ENCODE measurements at regions not wholly inside any gene's neighbourhood (a gene's known extent, or its start where the extent isn't known, plus 50 kb on each side); places are given as distances from the start of the nearest gene placed in this dataset.
"Not testable (repeated sequence)": the region's sequence is repeated elsewhere in the genome, so short reads cannot be mapped to it uniquely, and the experiment has no call there.

DNA sequence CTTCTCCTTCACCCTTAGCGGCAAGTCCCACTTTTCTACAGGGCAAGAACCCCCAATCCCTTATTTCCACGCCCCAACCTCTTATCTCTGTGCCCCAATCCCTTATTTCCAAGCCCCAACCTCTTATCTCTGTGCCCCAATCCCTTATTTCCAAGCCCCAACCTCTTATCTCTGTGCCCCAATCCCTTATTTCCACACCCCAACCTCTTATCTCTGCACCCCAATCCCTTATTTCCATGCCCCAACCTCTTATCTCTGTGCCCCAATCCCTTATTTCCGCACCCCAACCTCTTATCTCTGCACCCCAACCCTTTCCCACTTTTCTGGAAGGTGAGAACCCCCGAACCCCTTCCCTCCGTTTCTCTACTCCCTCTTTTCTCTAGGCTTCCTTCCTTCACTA, 116.1 kb upstream of the GJE1 start:
- in situ Hi-C loops (cut with HindIII; ENCODE audit: low sequenced_read_pairs), result not testable (repeated sequence)

DNA sequence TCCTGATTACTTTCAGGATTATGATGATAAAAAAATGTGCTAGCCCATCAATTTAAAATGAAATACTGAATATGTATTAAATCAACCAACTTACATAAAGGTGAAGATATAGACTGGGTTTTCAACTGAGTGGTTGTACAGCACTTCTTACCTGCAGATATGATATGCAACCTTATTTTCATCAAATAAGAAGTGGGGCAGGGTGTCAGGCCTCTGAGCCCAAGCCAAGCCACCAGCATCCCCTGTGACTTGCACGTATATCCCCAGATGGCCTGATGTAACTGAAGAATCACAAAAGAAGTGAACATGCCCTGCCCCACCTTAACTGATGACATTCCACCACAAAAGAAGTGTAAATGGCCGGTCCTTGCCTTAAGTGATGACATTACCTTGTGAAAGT, 117.3 kb upstream of the GJE1 start:
- in situ Hi-C loops (cut with HindIII; ENCODE audit: low sequenced_read_pairs), result not testable (repeated sequence)

DNA sequence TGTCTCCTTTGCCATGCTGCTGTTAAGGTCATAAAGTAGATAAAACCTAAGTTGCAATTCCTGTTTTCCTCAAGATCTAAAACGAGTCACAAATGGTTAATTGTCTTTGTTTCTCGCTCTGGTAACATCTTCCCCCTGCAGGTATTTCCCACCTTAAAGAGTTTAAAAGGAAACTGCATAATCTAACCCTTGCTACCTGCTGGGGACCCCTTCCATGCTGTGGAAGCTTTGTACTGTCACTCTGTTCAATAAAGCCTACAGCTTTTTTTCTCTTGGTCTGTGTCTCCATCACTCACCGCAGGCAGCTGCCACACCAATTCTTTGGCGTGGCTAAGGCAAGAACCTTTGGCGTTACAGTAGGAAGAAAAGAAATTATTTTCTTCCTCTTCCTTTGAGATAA, 117.7 kb upstream of the GJE1 start:
- in situ Hi-C loops (cut with HindIII; ENCODE audit: low sequenced_read_pairs), result no loop called here

DNA sequence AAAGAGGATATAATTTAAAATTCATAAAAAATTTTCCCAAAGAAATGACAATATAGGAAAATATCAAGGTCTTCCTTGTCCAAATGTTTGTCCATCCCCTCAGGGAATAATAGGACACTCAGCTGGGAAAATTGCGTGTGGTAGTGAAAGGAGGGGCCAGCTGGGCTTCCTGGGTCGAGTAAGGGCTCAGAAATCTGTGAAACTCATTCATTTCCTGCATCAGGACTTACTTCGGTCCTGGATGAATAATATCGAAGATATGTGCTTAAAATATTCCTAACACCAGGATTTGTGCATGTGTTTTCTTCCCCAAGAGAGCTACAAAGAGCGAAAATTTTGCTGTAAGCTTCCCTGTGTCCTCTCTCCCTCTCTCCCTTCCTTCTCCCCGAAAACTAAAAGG, 118.2 kb upstream of the GJE1 start:
- in situ Hi-C loops (cut with HindIII; ENCODE audit: low sequenced_read_pairs), result no loop called here

DNA sequence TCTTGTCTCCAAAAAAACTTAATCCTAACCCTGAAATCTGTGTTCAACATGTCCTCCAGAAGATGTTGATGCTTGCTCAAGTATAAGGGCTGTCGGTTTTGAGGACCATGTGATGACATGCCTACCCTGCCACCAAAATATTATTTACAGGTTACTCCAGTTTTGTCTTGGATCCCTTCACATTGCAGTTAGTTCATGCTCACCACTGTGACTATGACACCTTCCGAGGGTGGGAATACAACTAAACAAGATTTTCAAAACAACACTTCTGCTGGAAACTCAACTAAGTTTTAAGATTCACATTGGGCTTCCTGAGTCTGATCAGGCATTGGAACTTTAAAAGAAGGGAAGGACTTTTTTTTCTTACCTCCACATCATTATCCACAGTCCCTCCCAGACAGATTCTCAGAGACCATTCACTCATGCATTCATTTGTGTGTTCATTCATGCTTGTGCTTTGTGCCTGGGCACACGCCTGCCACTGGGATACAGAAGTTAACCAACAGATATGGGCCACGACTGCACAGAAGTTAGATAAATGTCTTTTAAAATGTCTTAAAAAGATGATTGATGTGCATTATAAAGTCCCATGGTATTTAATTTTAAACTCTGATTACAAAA, 118.7 kb upstream of the GJE1 start:
- in situ Hi-C loops (cut with HindIII; ENCODE audit: low sequenced_read_pairs), result no loop called here

DNA sequence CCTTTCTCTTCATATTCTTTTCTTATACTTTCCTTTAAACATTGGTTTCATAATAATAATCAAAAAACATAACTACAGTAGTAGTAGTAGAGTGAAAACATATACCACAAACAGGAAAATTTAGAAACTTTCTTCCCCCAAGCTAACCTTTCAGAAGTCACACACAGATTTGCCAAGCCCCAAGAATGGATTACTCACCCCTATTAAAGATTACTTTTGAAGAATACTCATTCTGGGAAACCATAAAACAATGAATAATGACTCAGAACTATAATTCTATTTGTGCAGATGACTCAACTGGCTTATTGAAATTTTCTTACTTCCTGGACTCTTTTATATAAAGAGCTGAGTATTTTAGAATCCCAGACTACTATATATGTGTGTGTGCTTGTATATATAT, 119.4 kb upstream of the GJE1 start:
- in situ Hi-C loops (cut with HindIII; ENCODE audit: low sequenced_read_pairs), result no loop called here

DNA sequence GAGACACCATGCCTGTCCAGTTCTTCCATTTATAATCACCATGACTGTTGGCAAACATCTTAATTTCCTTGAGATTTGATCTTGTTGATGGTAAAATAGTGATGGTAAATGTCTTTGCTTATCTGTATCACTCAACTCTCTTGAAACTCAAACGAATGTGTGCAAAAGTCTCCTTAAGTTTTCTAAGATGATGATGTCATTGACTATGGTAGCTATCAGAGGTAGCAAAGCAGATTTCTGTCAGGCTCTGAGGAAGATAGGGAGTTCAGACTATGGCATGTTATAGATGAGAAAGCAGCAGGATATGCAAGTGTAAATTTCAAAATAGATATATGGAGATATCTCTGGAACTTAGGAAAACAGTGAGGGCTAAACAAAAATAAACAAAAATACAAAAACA, 121.0 kb upstream of the GJE1 start:
- in situ Hi-C loops (cut with HindIII; ENCODE audit: low sequenced_read_pairs), result no loop called here

DNA sequence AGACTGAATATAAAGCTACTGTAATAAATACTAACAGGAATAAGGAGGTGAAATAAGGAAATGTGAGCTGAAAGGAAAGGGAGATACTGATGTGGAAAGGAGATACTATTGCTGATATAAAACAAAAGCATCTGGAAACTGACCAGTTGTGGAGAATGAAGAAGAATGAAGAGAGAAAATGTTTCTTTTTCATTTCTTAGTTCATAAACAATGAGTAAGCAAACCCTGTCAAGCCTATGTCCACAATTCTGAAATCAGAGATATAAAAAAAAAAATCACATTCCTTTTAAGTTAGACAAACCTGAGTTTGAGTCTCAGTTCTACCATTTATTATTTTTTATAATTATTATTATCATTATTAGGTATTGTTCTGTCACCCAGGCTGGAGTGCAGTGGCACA, 121.6 kb upstream of the GJE1 start:
- in situ Hi-C loops (cut with HindIII; ENCODE audit: low sequenced_read_pairs), result no loop called here

DNA sequence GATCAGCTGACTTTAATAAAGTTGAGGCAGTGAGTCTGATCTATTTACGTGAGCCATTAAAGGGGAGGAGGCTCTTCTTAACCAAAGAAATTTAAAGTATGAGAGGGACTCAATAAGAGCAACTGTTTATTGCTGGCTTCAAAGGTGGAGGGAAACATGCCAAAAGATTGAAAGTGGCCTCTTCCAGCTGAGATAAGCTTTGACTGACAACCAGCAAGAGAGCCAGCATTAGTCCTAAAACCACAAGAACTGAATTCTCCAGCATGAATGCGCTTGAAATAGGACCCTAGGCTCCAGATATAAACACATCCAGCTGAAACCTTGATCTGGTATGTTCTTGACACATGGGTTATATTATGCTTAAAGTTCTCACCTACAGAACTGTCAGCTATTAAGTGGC, 123.1 kb upstream of the GJE1 start:
- in situ Hi-C loops (cut with HindIII; ENCODE audit: low sequenced_read_pairs), result no loop called here

DNA sequence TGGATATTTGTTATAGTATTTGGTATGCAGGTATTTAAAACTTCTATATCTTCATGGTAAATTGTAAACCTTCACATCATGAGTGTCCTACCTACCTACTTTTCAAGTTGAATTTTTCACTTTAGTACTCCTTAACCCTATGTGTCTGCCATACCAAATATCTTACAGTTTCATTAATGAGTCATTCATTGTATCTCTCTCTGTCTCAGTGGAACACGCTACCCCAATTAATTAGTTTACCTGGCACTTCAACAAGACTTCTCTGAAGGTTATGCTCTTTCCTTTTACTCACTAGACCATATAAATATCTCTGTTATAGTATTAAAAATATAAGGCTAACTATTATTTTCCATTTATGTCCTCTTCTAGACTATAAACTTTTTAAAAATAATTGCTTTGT, 123.9 kb upstream of the GJE1 start:
- in situ Hi-C loops (cut with HindIII; ENCODE audit: low sequenced_read_pairs), result no loop called here

DNA sequence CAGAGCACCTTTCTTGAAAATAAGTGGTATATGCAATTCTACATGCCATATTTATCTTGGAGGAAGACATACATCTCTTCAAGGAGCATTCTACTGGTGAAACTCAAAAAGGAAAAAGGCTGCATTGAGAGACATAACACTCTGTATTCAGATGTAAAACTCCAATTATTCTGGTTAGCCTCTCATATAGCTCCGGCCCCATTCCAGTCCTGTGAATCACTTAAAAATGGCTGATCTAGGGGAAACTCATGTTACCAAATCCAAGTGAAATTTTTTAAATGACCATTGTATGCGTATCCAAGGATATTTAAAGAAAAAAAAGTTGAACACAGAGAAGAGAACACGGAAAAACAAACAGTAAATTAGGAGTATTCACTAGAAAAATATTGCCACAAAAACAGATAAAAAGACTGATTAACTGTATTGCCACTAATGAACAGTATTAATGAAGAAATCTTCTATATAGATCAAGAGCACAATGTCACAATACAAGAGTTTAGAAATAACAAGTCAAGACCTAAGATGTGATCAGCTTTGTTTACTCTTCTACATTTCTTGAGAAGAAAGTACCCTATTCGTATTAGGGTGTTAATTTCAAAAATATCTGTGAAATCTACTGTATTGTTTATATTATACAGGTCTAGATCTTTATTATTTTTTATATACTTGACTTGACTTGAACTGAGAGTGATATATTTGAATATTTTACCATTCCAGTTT, 124.5 kb upstream of the GJE1 start:
- in situ Hi-C loops (cut with HindIII; ENCODE audit: low sequenced_read_pairs), result no loop called here

DNA sequence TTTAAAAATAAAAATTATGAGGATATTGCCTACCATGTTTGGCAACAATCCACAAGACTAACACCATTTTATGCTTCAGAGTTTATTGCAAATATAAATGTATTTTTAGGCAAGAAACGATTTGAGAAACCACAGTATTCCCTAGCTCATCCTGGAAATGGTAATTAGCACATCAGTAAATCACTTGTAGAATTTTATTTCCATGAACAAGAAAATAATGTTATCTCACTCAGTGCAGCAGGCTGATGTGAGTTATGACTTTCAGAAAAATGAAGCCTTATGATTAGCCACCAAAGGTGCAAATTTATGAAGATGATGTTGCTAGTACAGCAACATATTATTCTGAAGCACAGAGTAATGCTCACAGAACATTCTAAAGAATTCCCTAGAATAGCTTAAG, 127.7 kb upstream of the GJE1 start:
- in situ Hi-C loops (cut with HindIII; ENCODE audit: low sequenced_read_pairs), result no loop called here

DNA sequence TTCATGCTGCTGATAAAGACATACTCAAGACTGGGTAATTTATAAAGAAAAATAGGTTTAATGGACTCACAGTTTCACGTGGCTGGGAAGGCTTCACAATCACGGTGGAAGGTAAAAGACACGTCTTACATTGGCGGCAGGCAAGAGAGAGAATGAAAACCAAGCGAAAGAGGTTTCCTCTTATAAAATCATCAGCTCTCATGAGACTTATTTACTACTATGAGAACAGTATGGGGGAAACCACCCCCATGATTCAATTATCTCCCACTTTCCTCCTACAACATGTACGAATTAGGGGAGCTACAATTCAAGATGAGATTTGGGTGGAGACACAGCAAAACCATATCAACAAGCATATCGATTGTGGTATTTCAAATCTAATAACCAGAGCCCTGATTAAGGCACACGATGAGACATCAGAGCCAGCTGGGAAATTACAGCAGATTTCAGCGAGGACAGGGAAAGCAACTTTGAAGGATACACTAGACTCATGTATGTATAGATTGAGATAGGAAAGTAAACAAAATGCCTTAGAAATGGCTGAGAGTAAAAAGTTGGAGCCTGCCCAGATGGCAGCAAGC, 129.8 kb upstream of the GJE1 start:
- in situ Hi-C loops (cut with HindIII; ENCODE audit: low sequenced_read_pairs), result no loop called here

DNA sequence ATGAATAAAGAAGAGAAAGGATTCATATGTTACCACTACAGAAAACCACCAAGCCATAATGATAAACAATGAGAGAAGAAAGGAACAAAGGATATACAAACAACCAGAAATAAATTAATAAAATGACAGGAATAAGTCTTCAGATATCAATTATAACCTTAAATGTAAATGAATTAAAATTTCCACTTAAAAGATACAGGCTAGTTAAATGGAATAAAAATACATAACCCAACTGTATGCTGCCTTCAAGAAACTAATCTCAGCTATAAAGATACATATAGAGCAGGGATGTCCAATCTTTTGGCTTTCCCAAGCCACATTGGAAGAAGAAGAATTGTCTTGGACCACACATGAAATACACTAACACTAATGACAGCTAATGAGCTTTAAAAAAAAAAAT, 135.9 kb upstream of the GJE1 start:
- in situ Hi-C loops (cut with HindIII; ENCODE audit: low sequenced_read_pairs), result no loop called here

DNA sequence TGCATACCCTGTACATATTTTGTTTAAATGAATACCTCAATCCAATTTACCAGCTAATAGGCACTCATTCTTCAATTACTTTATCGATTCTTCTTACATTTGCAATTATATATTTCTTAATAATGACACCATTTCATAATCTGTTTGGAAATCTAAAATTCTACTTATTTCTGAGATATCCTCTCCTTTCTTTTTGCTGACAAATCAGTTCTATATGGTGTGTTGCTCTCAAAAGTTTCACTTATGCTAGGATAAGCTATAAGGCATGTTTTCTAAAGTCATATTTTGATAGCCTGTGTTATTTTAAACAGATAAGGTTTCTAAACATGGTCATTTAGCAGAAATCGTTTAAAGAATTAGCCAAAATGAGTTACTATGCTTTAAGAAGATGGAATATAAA, 140.6 kb upstream of the GJE1 start:
- in situ Hi-C loops (cut with HindIII; ENCODE audit: low sequenced_read_pairs), result no loop called here

DNA sequence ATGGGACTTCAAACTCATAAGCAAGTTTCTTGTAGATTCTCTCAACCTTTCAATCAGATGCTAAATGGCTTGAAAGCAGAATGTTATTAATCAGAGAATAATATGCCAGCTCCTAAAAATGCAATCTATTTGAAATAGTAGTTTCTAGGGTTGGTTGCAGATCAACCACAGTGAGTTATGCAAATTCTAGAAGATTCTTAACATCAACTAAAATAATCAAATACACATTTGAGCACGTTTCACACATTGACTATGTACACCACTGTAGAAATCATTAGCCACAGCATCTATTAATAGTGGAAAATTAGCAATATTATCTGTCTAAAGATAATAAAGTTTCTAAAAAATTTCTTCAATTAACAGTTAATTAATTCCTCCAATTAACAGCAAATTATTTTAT, 141.9 kb upstream of the GJE1 start:
- in situ Hi-C loops (cut with HindIII; ENCODE audit: low sequenced_read_pairs), result no loop called here

DNA sequence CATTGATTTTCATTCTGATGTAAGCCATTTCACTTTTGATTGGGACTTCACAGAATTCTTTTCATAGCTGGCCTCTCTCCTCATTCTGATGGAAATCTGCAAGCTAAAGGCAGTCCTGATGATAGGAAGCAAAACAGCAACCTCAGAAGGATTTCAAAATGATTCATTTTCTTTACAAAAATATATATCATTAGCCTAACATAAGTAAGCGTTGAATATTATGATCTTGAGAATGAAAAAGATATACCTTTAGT, 143.1 kb upstream of the GJE1 start:
- in situ Hi-C loops (cut with HindIII; ENCODE audit: low sequenced_read_pairs), result no loop called here

DNA sequence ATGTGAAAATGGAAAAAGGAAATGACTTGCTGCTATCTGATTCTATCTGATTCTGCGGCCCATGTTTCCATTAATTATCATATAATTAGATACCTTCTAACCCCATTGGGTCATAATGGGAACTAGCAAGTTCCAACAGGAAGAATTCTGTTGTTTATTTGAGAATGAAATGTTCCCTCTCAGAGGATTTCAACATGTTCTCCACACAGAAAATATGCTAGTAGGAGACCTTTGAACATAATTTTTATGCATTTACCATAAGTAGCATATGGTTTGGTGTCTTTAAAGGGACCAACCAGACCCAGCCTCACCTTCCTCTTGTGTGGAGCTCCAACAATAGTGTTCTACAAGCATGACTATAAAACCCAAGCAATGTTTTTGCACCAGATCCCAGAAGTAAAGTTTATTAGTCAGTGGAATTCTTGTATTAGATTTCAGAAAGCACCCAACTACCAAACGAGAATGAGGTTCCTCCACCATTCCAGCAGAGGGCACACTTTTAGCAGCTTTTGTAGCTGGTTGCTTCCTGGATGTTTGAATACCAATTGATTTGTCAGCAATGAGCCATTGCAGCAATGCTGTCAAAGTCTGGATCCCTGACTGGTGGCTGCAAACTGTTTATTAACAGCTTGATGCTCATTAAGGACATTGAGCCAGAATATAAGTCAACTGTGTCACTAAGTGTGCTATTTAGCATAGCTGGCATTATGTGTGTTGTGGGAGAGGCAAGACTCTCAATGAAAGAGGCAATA, 143.6 kb upstream of the GJE1 start:
- in situ Hi-C loops (cut with HindIII; ENCODE audit: low sequenced_read_pairs), result no loop called here

DNA sequence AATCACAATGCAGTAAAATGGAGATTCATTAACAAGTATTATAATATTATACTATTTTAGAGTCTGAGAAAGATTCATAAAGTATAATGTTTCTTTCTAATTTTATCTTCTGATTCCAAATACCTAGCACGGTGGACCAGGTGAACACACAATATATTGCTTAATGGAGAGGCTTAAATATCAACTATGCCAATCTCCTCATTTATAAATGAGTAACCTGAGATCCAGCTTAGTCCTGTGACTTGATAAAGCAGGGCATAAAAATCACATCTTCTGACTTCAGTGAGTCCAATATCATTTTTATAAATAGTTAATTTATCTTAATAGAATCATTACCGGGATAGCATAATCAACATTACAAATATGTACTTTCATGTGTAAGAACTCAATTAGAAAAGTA, 144.4 kb upstream of the GJE1 start:
- in situ Hi-C loops (cut with HindIII; ENCODE audit: low sequenced_read_pairs), result no loop called here

DNA sequence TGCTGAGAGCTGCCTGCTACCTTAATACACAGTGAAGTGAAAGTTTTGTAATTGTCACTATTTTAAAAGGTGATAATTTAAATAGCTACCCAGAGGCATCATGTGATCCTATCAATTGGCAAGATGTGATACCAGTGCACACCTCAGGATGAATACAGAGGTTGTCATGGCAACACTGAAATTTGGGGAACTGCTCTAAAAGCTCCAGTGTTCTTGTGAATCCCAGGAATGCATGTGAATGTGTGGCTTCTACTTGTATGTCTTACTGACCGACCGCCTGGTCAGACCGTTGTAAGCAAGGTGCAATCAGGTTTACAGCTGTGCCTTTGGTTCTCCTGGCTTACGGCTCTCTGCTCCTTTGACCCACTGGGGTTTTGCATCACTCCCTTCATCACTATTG, 146.3 kb upstream of the GJE1 start:
- in situ Hi-C loops (cut with HindIII; ENCODE audit: low sequenced_read_pairs), result no loop called here

DNA sequence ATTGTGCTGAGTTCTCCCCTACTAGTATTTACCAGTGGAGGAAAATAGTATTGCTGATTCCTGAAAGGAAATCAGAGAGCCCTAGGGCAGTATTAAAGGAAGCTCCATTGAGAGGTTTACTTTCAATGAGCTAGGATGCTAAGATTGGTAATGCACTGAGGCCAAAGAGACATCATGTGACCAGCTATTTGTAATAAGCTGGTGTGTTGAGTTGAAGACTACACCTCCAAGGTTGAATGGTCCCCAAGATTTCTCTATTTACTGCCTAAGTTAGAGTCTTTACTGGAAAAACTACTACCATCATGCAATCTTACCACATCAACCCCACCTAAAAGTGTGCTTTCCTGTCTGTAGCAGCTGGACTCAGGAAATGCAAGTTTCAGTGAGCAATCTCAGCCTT, 151.5 kb upstream of the GJE1 start:
- in situ Hi-C loops (cut with HindIII; ENCODE audit: low sequenced_read_pairs), result no loop called here

DNA sequence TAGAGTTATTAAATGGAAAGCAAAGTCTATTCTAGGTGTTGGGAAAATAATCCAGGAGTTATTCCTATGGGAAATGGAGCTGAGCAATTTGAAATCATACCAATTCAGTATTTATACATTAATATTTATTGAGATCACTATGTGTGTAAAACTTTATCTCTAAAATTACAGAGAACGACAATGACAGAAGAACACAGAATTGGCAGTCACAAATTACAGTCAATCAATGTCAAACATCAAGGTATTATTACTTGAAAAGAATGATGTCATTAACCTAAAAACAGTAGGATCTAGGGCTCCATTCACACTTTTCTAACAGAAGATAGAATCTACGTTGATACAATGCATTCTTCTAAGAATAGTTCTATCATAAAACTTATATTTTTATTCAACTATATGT, 154.9 kb upstream of the GJE1 start:
- in situ Hi-C loops (cut with HindIII; ENCODE audit: low sequenced_read_pairs), result no loop called here

Measured in DLD1 (cell line).